Activated naive CD4-positive, alpha-beta T cell treated with anti-CD3 and anti-CD28 coated beads, Interleukin-2, amount 50 U/mL, for 24 hours (primary cell): ENCODE measurements at regions not wholly inside any gene's neighbourhood (a gene's known extent, or its start where the extent isn't known, plus 50 kb on each side); places are given as distances from the start of the nearest gene placed in this dataset.
"Not testable (repeated sequence)": the region's sequence is repeated elsewhere in the genome, so short reads cannot be mapped to it uniquely, and the experiment has no call there.

Experiments used
- H3K27ac Mint-ChIP-seq: one replicate; pipeline ENCODE4 v1.8.0; 2021; ENCODE audit warnings: mild to moderate bottlenecking, mixed read lengths
- H3K27me3 Mint-ChIP-seq: one replicate; pipeline ENCODE4 v1.8.0; 2021; ENCODE audit warnings: mixed read lengths
- H3K36me3 Mint-ChIP-seq: one replicate; pipeline ENCODE4 v1.8.0; 2021; ENCODE audit warnings: mixed read lengths
- H3K4me1 Mint-ChIP-seq: one replicate; pipeline ENCODE4 v1.8.0; 2021; ENCODE audit warnings: mixed read lengths
- H3K4me3 Mint-ChIP-seq: one replicate; pipeline ENCODE4 v1.8.0; 2021; ENCODE audit warnings: mild to moderate bottlenecking, mixed read lengths
- H3K9me3 Mint-ChIP-seq: one replicate; pipeline ENCODE4 v1.8.0; 2021; ENCODE audit warnings: mixed read lengths

GRCh38 chr3:40913641-40914040 lies 285.7 kb upstream of the CTNNB1 start:
- H3K27me3 Mint-ChIP-seq: peaks cover 1% of the 10 kb centered on the region
- H3K27ac Mint-ChIP-seq: no peak overlapping the region
- H3K4me3 Mint-ChIP-seq: no peak overlapping the region
- H3K36me3 Mint-ChIP-seq: no peaks in the 10 kb centered on the region
- no peaks in the 10 kb centered on the region for H3K4me1 Mint-ChIP-seq
- H3K9me3 Mint-ChIP-seq: no peaks in the 10 kb centered on the region

DNA sequence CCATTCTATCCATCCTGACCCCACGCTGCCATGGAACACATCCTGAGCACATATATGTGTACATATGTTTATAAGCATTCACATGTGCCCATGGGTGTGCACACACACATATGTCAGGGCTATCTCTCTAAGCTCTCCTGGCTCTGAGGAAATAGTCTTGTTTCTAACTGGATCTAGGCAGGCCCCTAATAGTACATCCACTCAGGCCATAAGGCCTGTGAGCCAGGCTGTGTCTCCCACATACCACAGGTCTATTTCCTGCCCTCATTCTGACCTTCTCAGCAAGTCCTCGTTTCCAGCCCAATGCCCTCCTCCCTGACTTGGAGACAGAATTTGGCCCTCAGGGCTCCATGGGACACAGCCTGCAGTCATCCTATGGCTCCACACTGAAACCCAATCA lies 284.8 kb upstream of the CTNNB1 start:
- Mint-ChIP-seq H3K27me3 (peaks cover 1% of the 10 kb centered on the region), H3K27ac (no peak overlapping the region), H3K4me1 (no peaks in the 10 kb centered on the region), H3K36me3 (no peaks in the 10 kb centered on the region), H3K4me3 (no peak overlapping the region), H3K9me3 (no peaks in the 10 kb centered on the region)

- Mint-ChIP-seq H3K27me3 (peaks cover 1% of the 10 kb centered on the region), H3K4me3 (no peak overlapping the region), H3K27ac (no peak overlapping the region), H3K9me3 (no peaks in the 10 kb centered on the region), H3K36me3 (no peaks in the 10 kb centered on the region), H3K4me1 (no peaks in the 10 kb centered on the region)
Measured at GRCh38 chr3:40915346-40915865, 283.9 kb upstream of the CTNNB1 start.

- no peak overlapping the region for H3K4me3 Mint-ChIP-seq
- H3K9me3 Mint-ChIP-seq: no peaks in the 10 kb centered on the region
- no peak overlapping the region for H3K27ac Mint-ChIP-seq
- no peaks in the 10 kb centered on the region for H3K4me1 Mint-ChIP-seq
- H3K27me3 Mint-ChIP-seq: peaks cover 2% of the 10 kb centered on the region
- no peaks in the 10 kb centered on the region for H3K36me3 Mint-ChIP-seq
Measured at GRCh38 chr3:40920041-40920440, 279.3 kb upstream of the CTNNB1 start.

DNA sequence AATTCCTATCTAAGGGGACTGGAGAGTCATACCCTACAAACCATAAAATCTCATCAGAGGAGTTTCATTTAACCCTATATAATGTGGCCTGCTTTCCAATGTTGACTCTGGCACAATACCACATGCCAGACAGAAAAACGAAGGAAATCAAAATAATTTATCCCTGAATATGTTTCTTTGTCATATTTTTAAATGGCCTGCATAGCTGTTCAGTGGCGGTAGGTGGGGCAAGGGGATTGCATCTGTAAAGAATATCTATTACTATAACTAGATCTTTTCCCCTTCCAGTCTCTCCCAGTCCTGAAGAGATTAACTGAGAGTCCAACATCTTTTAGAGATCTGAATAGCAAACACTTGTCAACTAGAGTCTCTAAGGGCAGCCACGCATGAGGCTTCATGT lies 278.1 kb upstream of the CTNNB1 start:
- no peak overlapping the region for H3K27ac Mint-ChIP-seq
- H3K27me3 Mint-ChIP-seq: peaks cover 2% of the 10 kb centered on the region
- H3K36me3 Mint-ChIP-seq: no peaks in the 10 kb centered on the region
- no peak overlapping the region for H3K4me3 Mint-ChIP-seq
- H3K4me1 Mint-ChIP-seq: no peaks in the 10 kb centered on the region
- H3K9me3 Mint-ChIP-seq: no peaks in the 10 kb centered on the region

DNA sequence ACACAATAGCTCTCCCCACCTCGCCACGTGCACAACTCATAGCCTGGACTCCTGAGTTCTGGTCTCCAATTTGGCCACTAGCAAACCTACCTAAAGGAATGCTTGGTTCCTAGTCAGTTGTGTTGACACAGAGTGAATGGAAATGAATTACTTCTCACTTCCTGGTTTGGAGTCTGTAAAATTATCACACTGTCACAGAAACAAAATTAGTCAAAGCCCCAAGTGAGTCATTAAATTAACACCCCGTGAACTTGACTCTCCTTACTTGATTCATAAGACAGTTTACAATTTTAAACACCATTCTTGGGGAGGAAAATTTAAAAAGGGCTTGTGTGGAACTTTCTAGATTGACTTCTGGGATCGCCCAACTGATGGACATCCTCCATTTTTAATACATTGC lies 276.2 kb upstream of the CTNNB1 start:
- H3K4me3 Mint-ChIP-seq: no peak overlapping the region
- H3K9me3 Mint-ChIP-seq: no peaks in the 10 kb centered on the region
- H3K27ac Mint-ChIP-seq: no peak overlapping the region
- H3K4me1 Mint-ChIP-seq: no peaks in the 10 kb centered on the region
- peaks cover 11% of the 10 kb centered on the region for H3K27me3 Mint-ChIP-seq
- peaks cover 2% of the 10 kb centered on the region for H3K36me3 Mint-ChIP-seq

- H3K4me1 Mint-ChIP-seq: no peaks in the 10 kb centered on the region
- H3K4me3 Mint-ChIP-seq: no peak overlapping the region
- peaks cover 2% of the 10 kb centered on the region for H3K36me3 Mint-ChIP-seq
- no peaks in the 10 kb centered on the region for H3K9me3 Mint-ChIP-seq
- no peak overlapping the region for H3K27ac Mint-ChIP-seq
- H3K27me3 Mint-ChIP-seq: peaks cover 11% of the 10 kb centered on the region
Measured at GRCh38 chr3:40923651-40924050, 275.7 kb upstream of the CTNNB1 start.

DNA sequence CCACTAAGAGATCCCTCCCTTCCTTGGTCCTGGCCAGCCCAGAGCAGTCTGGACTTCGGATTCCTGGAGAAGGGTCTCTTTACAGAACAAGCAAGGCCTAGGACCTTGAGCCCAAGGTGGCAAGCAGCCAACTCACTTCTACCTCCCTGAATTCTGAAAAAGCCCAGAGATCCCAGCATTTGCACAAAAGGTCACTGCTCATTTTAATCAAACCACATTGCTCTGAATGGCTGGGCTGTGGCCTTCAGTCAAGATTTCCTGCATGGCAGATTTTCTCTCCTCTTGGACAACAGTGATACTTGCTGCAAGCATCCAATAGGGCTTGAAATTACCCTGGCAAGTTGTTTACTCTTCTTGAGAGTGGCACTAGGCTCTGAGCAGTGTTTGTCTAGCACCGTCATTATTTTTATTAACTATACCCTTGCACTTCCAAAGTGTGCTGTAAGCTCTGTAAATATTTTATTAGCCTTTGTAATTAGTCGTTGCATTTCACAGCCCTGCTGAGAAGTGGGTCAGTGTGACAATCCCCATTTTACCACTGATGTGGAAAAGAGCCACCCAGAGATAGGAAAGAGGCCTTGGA lies 274.7 kb upstream of the CTNNB1 start:
- Mint-ChIP-seq H3K9me3 (no peaks in the 10 kb centered on the region), H3K27me3 (peaks cover 18% of the 10 kb centered on the region), H3K27ac (no peak overlapping the region), H3K4me3 (no peak overlapping the region), H3K4me1 (no peaks in the 10 kb centered on the region), H3K36me3 (peaks cover 2% of the 10 kb centered on the region)

GRCh38 chr3:40925231-40925630 lies 274.1 kb upstream of the CTNNB1 start:
- no peak overlapping the region for H3K4me3 Mint-ChIP-seq
- H3K9me3 Mint-ChIP-seq: no peaks in the 10 kb centered on the region
- H3K4me1 Mint-ChIP-seq: no peaks in the 10 kb centered on the region
- H3K27me3 Mint-ChIP-seq: peaks cover 18% of the 10 kb centered on the region
- peaks cover 2% of the 10 kb centered on the region for H3K36me3 Mint-ChIP-seq
- H3K27ac Mint-ChIP-seq: no peak overlapping the region

DNA sequence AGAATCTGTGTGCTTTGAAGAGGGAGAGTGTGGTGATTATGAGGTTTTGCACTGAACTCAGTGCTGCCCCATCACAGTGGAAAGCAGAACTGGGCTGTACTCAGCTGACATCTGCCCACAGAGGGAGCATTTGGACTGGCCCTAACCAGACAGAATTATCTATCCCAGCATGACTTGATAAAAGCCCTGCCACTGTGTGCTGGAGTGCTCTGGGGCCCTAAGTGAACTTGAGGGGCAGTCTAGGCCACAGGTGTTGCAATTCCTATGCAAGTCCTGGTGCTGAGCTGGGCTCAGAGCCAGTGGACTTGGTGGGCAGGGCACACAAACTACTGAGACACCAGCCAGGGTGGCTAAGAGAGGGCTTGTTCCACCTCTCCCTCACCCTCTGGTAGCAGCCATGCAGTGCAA lies 269.2 kb upstream of the CTNNB1 start:
- H3K9me3 Mint-ChIP-seq: peaks cover 12% of the 10 kb centered on the region
- H3K27ac Mint-ChIP-seq: no peak overlapping the region
- H3K4me1 Mint-ChIP-seq: no peaks in the 10 kb centered on the region
- H3K36me3 Mint-ChIP-seq: peaks cover 3% of the 10 kb centered on the region
- no peak overlapping the region for H3K4me3 Mint-ChIP-seq
- H3K27me3 Mint-ChIP-seq: peaks cover 16% of the 10 kb centered on the region

DNA sequence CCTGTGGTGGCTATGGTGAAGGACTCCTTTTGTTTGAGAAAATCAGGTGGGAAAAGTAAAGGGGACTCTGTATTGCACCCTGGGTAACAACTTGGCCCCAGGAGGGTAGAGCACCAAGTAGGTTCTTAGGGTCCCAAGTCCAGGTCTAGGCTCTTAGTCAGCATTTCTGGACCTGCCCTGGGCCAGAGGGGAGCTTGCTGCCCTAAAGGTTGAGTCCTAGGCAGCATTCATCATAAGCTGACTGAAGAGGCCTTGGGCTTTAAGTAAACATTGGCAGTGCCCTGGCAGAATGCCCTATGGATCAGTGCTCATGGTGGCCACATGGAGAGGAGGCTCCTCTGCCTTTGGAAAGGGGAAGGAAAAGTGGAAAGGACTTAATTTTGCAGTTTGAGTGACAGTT lies 268.5 kb upstream of the CTNNB1 start:
- H3K27ac Mint-ChIP-seq: no peak overlapping the region
- H3K36me3 Mint-ChIP-seq: peaks cover 3% of the 10 kb centered on the region
- no peaks in the 10 kb centered on the region for H3K4me1 Mint-ChIP-seq
- no peak overlapping the region for H3K4me3 Mint-ChIP-seq
- peaks cover 16% of the 10 kb centered on the region for H3K27me3 Mint-ChIP-seq
- peaks cover 12% of the 10 kb centered on the region for H3K9me3 Mint-ChIP-seq

DNA sequence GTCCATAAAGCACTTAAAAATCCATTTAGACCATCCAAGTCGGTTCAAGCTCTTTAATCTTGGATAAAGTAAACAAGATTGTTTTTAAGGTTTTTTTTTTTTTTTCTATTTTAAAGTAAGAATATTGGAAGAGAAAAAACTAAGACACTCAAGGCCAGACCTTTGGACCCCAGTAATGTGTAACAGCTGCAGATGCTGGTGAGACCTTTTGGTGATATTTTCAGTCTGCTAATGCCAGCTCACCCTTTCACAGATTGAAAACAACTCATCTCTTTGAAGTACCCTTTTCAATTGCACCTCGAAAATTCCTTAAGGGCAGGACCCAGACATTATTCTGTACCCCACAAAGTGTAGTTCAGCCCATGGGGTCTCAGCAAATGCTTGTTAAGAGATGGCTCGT lies 260.7 kb upstream of the CTNNB1 start:
- Mint-ChIP-seq H3K36me3 (no peaks in the 10 kb centered on the region), H3K9me3 (no peaks in the 10 kb centered on the region), H3K4me3 (no peak overlapping the region), H3K27ac (no peak overlapping the region), H3K27me3 (no peaks in the 10 kb centered on the region), H3K4me1 (no peaks in the 10 kb centered on the region)

DNA sequence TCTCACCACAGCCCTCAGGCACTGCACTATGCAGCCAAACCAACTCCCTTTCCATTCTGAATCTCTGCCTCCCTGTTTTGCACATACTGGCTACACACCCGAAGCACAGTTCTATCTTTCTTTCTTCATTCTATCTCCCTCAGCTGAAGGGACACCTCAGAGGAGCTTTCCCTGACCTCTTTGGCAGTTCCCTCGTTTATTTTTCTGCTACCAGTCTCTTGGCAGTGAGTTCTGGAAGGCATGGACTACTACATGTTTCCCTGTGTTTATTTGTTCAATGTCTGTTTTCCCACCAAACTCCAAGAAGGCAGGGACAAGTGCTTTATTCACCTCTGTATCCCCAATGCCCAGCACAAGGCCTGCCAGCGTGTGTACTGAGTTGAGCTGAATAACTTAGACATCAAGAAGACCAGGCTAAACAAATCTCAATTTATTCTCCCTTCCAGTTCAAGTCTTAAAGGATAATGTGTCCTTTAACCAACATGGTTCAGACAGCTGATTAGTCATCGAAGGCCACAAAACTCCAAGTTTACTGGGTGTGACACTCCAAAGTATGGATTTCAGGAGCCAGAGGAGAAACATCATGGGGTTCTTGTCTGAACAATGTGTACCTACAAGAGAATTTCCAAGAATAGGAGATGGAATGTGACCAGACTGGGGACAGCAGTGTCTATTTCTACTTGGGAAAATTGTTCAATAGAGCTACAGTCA lies 260.1 kb upstream of the CTNNB1 start:
- H3K27ac Mint-ChIP-seq: no peak overlapping the region
- no peak overlapping the region for H3K4me3 Mint-ChIP-seq
- H3K27me3 Mint-ChIP-seq: no peaks in the 10 kb centered on the region
- H3K9me3 Mint-ChIP-seq: no peaks in the 10 kb centered on the region
- H3K4me1 Mint-ChIP-seq: no peaks in the 10 kb centered on the region
- H3K36me3 Mint-ChIP-seq: no peaks in the 10 kb centered on the region

DNA sequence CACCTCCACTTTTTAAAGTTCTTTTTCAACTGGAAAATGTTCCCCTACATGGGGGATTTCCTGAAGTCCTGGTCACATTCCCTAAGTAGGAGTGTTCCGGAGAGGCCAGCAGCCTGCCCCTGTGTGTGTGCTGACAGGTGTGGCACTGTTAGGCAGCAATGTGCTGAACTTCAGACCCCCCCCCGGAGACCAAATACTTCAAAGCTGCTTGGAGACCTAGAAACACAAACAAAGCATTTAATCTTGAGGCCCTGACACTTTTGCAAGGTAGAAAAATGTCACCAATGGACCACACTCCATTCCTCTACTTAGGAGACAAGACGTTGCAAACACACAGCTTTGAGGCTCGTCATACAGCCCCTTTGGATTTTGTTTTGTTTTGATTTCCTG lies 259.6 kb upstream of the CTNNB1 start:
- no peaks in the 10 kb centered on the region for H3K9me3 Mint-ChIP-seq
- no peaks in the 10 kb centered on the region for H3K36me3 Mint-ChIP-seq
- H3K27ac Mint-ChIP-seq: no peak overlapping the region
- no peaks in the 10 kb centered on the region for H3K27me3 Mint-ChIP-seq
- H3K4me1 Mint-ChIP-seq: no peaks in the 10 kb centered on the region
- H3K4me3 Mint-ChIP-seq: no peak overlapping the region

DNA sequence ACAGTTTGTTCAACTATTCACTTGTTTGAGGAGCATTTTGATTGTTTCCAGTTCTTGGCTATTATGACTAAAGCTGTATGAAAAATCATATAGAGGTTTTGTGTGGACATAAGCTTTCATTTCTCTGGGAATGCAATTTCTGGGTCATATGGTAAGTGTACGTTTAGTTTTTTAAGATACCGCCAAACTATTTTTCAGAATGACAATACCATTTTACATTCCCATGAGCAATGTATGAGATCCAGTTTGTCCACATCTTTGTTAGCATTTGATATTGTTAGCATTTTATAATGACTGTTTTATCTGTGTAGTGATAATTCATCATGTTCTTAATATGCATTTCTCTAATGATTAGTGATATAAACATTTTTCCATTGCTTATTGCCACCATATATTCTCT lies 258.7 kb upstream of the CTNNB1 start:
- Mint-ChIP-seq H3K27me3 (no peaks in the 10 kb centered on the region), H3K4me3 (no peak overlapping the region), H3K9me3 (no peaks in the 10 kb centered on the region), H3K27ac (no peak overlapping the region), H3K36me3 (no peaks in the 10 kb centered on the region), H3K4me1 (no peaks in the 10 kb centered on the region)

GRCh38 chr3:40947022-40947421 lies 252.3 kb upstream of the CTNNB1 start:
- not testable (repeated sequence) for H3K27ac Mint-ChIP-seq, H3K36me3 Mint-ChIP-seq, H3K27me3 Mint-ChIP-seq, H3K4me1 Mint-ChIP-seq, H3K4me3 Mint-ChIP-seq, H3K9me3 Mint-ChIP-seq

DNA sequence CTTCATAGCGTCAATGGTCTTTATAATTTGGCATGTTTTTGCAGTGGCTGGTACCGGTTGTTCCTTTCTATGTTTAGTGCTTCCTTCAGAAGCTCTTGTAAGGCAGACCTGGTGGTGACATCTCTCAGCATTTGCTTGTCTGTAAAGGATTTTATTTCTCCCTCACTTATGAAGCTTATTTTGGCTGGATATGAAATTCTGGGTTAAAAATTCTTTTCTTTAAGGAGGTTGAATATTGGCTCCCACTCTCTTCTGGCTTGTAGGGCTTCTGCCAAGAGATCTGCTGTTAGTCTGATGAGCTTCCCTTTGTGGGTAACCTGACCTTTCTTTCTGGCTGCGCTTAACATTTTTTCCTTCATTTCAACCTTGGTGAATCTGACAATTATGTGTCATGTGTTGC lies 250.0 kb upstream of the CTNNB1 start:
- H3K27me3 Mint-ChIP-seq, H3K27ac Mint-ChIP-seq, H3K4me1 Mint-ChIP-seq, H3K9me3 Mint-ChIP-seq, H3K36me3 Mint-ChIP-seq, H3K4me3 Mint-ChIP-seq: not testable (repeated sequence)
